ENCODE measurements at regions not wholly inside any gene's neighbourhood (a gene's known extent, or its start where the extent isn't known, plus 50 kb on each side); places are given as distances from the start of the nearest gene placed in this dataset.

GRCh38 chr18:33875029-33875565, 297.1 kb downstream of the ASXL3 start:
- H3K27me3 ChIP-seq (ENCODE audit: control insufficient read depth, insufficient read depth, low read length, poor library complexity, severe bottlenecking) = no peaks in the 10 kb centered on the region
- no peaks in the 10 kb centered on the region for H3K4me1 ChIP-seq (ENCODE audit: control insufficient read depth, insufficient read depth, low read length)
- H3K27ac ChIP-seq (ENCODE audit: insufficient read depth, low read depth, low read length, poor library complexity, severe bottlenecking) = no peak overlapping the region
- H3K36me3 ChIP-seq (ENCODE audit: control insufficient read depth, insufficient read depth, low read length) = no peaks in the 10 kb centered on the region
- WGBS, 2 experiments = 91 to 95% methylated on average over 1 to 2 of the region's 2 CpGs
- no peak overlapping the region for H3K4me3 ChIP-seq (ENCODE audit: insufficient read depth, low read depth, low read length)
- no peaks in the 10 kb centered on the region for H3K9me3 ChIP-seq (ENCODE audit: control insufficient read depth, low read length)

DNA sequence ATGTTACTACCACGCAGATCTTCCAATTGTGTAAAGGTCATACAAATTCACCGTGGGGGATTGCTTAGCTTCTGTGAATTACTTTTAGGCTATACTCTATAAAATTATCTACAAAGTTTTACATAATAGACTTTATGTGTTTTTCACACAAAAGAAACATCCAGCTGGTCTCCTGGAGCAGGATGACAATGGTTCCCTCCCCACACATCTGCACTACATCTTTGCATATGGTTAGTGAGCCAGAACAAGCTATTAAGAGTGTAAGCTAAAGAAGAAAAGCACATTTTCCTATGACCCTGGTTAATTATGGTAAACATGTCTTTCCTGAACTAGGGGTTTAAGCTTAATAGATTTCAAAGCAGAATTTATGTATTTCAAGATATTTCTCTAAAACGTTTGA, 295.1 kb downstream of the ASXL3 start:
- no peaks in the 10 kb centered on the region for H3K36me3 ChIP-seq (ENCODE audit: control insufficient read depth, insufficient read depth, low read length)
- H3K4me1 ChIP-seq (ENCODE audit: control insufficient read depth, insufficient read depth, low read length) = no peaks in the 10 kb centered on the region
- no peaks in the 10 kb centered on the region for H3K27me3 ChIP-seq (ENCODE audit: control insufficient read depth, insufficient read depth, low read length, poor library complexity, severe bottlenecking)
- no peaks in the 10 kb centered on the region for H3K9me3 ChIP-seq (ENCODE audit: control insufficient read depth, low read length)
- WGBS, 2 experiments = 97 to 100% methylated on average over 2 of the region's 3 CpGs
- no peak overlapping the region for H3K4me3 ChIP-seq (ENCODE audit: insufficient read depth, low read depth, low read length)
- no peak overlapping the region for H3K27ac ChIP-seq (ENCODE audit: insufficient read depth, low read depth, low read length, poor library complexity, severe bottlenecking)

- H3K27ac ChIP-seq (ENCODE audit: insufficient read depth, low read depth, low read length, poor library complexity, severe bottlenecking) = no peak overlapping the region
- no peak overlapping the region for H3K4me3 ChIP-seq (ENCODE audit: insufficient read depth, low read depth, low read length)
- H3K36me3 ChIP-seq (ENCODE audit: control insufficient read depth, insufficient read depth, low read length) = no peaks in the 10 kb centered on the region
- H3K27me3 ChIP-seq (ENCODE audit: control insufficient read depth, insufficient read depth, low read length, poor library complexity, severe bottlenecking) = no peaks in the 10 kb centered on the region
- 89 to 96% methylated on average over 2 of the region's 2 CpGs for WGBS, 2 experiments
- H3K4me1 ChIP-seq (ENCODE audit: control insufficient read depth, insufficient read depth, low read length) = no peaks in the 10 kb centered on the region
- no peaks in the 10 kb centered on the region for H3K9me3 ChIP-seq (ENCODE audit: control insufficient read depth, low read length)
These were observed 293.5 kb downstream of the ASXL3 start for GRCh38 chr18:33871363-33872025.

DNA sequence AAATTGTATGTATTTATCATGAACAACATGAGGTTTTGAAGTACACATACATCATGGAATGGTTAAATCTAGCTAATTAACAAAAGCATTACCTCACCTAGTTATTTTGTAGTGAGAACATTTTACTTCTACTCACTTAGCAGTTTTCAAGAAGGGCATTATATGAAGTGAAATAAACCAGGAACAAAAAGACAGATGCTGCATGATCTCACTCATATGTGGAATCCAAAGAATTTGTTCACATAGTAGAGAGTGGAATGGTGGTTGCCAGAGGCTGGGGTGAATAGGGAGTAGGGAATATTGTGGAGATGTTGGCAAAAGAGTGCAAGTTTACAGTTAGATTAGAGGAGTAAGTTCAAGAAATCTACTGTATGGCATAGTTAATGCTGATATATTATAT, 292.0 kb downstream of the ASXL3 start:
- Histone ChIP-seq H3K27me3 (ENCODE audit: control insufficient read depth, insufficient read depth, low read length, poor library complexity, severe bottlenecking) (no peaks in the 10 kb centered on the region), H3K27ac (ENCODE audit: insufficient read depth, low read depth, low read length, poor library complexity, severe bottlenecking) (no peak overlapping the region), H3K4me1 (ENCODE audit: control insufficient read depth, insufficient read depth, low read length) (no peaks in the 10 kb centered on the region), H3K4me3 (ENCODE audit: insufficient read depth, low read depth, low read length) (no peak overlapping the region), H3K9me3 (ENCODE audit: control insufficient read depth, low read length) (no peaks in the 10 kb centered on the region), H3K36me3 (ENCODE audit: control insufficient read depth, insufficient read depth, low read length) (no peaks in the 10 kb centered on the region)

- Histone ChIP-seq H3K27ac (ENCODE audit: insufficient read depth, low read depth, low read length, poor library complexity, severe bottlenecking) (no peak overlapping the region), H3K27me3 (ENCODE audit: control insufficient read depth, insufficient read depth, low read length, poor library complexity, severe bottlenecking) (no peaks in the 10 kb centered on the region), H3K9me3 (ENCODE audit: control insufficient read depth, low read length) (no peaks in the 10 kb centered on the region), H3K4me3 (ENCODE audit: insufficient read depth, low read depth, low read length) (no peak overlapping the region), H3K4me1 (ENCODE audit: control insufficient read depth, insufficient read depth, low read length) (no peaks in the 10 kb centered on the region), H3K36me3 (ENCODE audit: control insufficient read depth, insufficient read depth, low read length) (no peaks in the 10 kb centered on the region)
- 92% methylated on average over 1 of the region's 1 CpG; no CpG with 5 or more reads in 1 of the 2 experiments for WGBS, 2 experiments
These were observed 288.4 kb downstream of the ASXL3 start for GRCh38 chr18:33866386-33866785.

DNA sequence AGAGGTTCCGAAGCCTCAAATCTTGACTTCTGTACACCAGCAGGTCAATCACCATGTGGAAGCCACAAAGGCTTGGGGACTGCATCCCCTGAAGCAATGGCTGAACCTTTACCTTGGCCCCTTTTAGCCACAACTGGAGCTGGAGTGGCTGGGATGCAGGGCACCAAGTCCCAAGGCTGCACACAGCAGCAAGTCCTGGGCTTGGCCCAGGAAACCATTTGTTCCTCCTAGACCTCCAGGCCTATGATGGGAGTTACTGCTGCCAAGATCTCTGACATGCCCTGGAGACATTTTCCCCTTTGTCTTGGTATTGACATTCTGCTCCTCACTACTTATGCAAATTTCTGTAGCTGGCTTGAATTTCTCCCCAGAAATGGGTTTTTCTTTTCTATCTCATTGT, 285.9 kb downstream of the ASXL3 start:
- WGBS, 2 experiments = 95 to 100% methylated on average over 1 of the region's 1 CpG
- Histone ChIP-seq H3K4me1 (ENCODE audit: control insufficient read depth, insufficient read depth, low read length) (no peaks in the 10 kb centered on the region), H3K9me3 (ENCODE audit: control insufficient read depth, low read length) (no peaks in the 10 kb centered on the region), H3K36me3 (ENCODE audit: control insufficient read depth, insufficient read depth, low read length) (no peaks in the 10 kb centered on the region), H3K27ac (ENCODE audit: insufficient read depth, low read depth, low read length, poor library complexity, severe bottlenecking) (no peak overlapping the region), H3K4me3 (ENCODE audit: insufficient read depth, low read depth, low read length) (no peak overlapping the region), H3K27me3 (ENCODE audit: control insufficient read depth, insufficient read depth, low read length, poor library complexity, severe bottlenecking) (no peaks in the 10 kb centered on the region)

GRCh38 chr18:33854827-33855139, 276.8 kb downstream of the ASXL3 start:
- H3K27ac ChIP-seq (ENCODE audit: insufficient read depth, low read depth, low read length, poor library complexity, severe bottlenecking) = no peak overlapping the region
- 96% methylated on average over 2 of the region's 2 CpGs for WGBS, 2 experiments

GRCh38 chr18:33854086-33854826, 276.2 kb downstream of the ASXL3 start:
- no peaks in the 10 kb centered on the region for H3K36me3 ChIP-seq (ENCODE audit: control insufficient read depth, insufficient read depth, low read length)
- 97 to 100% methylated on average over 2 to 4 of the region's 4 CpGs for WGBS, 2 experiments
- H3K4me1 ChIP-seq (ENCODE audit: control insufficient read depth, insufficient read depth, low read length) = no peaks in the 10 kb centered on the region
- H3K4me3 ChIP-seq (ENCODE audit: insufficient read depth, low read depth, low read length) = no peak overlapping the region
- no peaks in the 10 kb centered on the region for H3K9me3 ChIP-seq (ENCODE audit: control insufficient read depth, low read length)
- H3K27me3 ChIP-seq (ENCODE audit: control insufficient read depth, insufficient read depth, low read length, poor library complexity, severe bottlenecking) = no peaks in the 10 kb centered on the region
- H3K27ac ChIP-seq (ENCODE audit: insufficient read depth, low read depth, low read length, poor library complexity, severe bottlenecking) = no peak overlapping the region

More at GRCh38 chr18:33854827-33855139, 276.8 kb downstream of the ASXL3 start:
- Histone ChIP-seq H3K9me3 (ENCODE audit: control insufficient read depth, low read length) (no peaks in the 10 kb centered on the region), H3K4me3 (ENCODE audit: insufficient read depth, low read depth, low read length) (no peak overlapping the region), H3K36me3 (ENCODE audit: control insufficient read depth, insufficient read depth, low read length) (no peaks in the 10 kb centered on the region), H3K4me1 (ENCODE audit: control insufficient read depth, insufficient read depth, low read length) (no peaks in the 10 kb centered on the region), H3K27me3 (ENCODE audit: control insufficient read depth, insufficient read depth, low read length, poor library complexity, severe bottlenecking) (no peaks in the 10 kb centered on the region)

- H3K4me1 ChIP-seq (ENCODE audit: control insufficient read depth, insufficient read depth, low read length) = no peaks in the 10 kb centered on the region
- H3K27me3 ChIP-seq (ENCODE audit: control insufficient read depth, insufficient read depth, low read length, poor library complexity, severe bottlenecking) = no peaks in the 10 kb centered on the region
- H3K27ac ChIP-seq (ENCODE audit: insufficient read depth, low read depth, low read length, poor library complexity, severe bottlenecking) = no peak overlapping the region
- H3K9me3 ChIP-seq (ENCODE audit: control insufficient read depth, low read length) = no peaks in the 10 kb centered on the region
- WGBS, 2 experiments = 98 to 99% methylated on average over 3 to 6 of the region's 6 CpGs
- H3K36me3 ChIP-seq (ENCODE audit: control insufficient read depth, insufficient read depth, low read length) = no peaks in the 10 kb centered on the region
- H3K4me3 ChIP-seq (ENCODE audit: insufficient read depth, low read depth, low read length) = no peak overlapping the region
These were observed 275.2 kb downstream of the ASXL3 start for GRCh38 chr18:33853187-33853586.

DNA sequence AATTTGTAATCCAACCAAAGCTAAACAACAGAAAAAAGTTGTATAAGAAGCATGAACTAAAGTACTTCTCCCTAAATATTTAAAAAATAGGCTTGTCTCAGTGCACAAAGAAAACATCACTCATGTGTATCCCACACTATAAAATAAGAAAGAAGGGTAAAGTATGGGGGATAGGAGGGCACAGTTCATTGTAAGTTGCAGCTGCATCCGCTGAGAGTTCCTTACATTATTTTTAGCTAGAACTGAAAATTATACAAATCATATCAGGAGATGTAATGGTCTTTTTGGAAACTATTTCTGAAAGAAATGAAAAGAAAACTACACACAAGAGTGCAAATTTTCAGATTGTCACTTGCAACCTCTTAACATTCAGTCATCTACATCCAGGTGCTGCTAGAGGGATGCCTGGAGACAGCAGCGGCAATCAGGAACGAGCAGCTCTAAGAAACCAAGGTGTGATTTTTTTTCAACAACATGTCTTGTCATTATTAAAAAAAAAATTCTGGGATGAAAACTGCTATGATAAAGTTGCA, 273.6 kb downstream of the ASXL3 start:
- Histone ChIP-seq H3K4me1 (ENCODE audit: control insufficient read depth, insufficient read depth, low read length) (no peaks in the 10 kb centered on the region), H3K4me3 (ENCODE audit: insufficient read depth, low read depth, low read length) (no peak overlapping the region), H3K27ac (ENCODE audit: insufficient read depth, low read depth, low read length, poor library complexity, severe bottlenecking) (no peak overlapping the region), H3K9me3 (ENCODE audit: control insufficient read depth, low read length) (no peaks in the 10 kb centered on the region), H3K36me3 (ENCODE audit: control insufficient read depth, insufficient read depth, low read length) (no peaks in the 10 kb centered on the region), H3K27me3 (ENCODE audit: control insufficient read depth, insufficient read depth, low read length, poor library complexity, severe bottlenecking) (no peaks in the 10 kb centered on the region)
- WGBS, 2 experiments = 95 to 100% methylated on average over 2 to 3 of the region's 3 CpGs
